ENCODE measurements at regions not wholly inside any gene's neighbourhood (a gene's known extent, or its start where the extent isn't known, plus 50 kb on each side); places are given as distances from the start of the nearest gene placed in this dataset.
"Not testable (repeated sequence)": the region's sequence is repeated elsewhere in the genome, so short reads cannot be mapped to it uniquely, and the experiment has no call there.

GRCh38 chr14:34050606-34051005, 99.7 kb upstream of the EGLN3 start:
- Histone ChIP-seq H3K27me3 (ENCODE audit: control insufficient read depth, insufficient read depth, low read length) (no peaks in the 10 kb centered on the region), H3K9me3 (ENCODE audit: control insufficient read depth in 2 of 3, insufficient read depth in 1 of 3, low read length in 3 of 3) (no peaks in the 10 kb centered on the region), H3K4me1 (ENCODE audit: control insufficient read depth in 2 of 3, insufficient read depth in 2 of 3, low read depth in 1 of 3, low read length in 3 of 3) (no peaks in the 10 kb centered on the region), H3K9ac (ENCODE audit: low read length in 3 of 3) (no peak overlapping the region), H3K36me3 (ENCODE audit: control insufficient read depth in 2 of 3, insufficient read depth in 3 of 3, low read length in 3 of 3) (no peaks in the 10 kb centered on the region), H3K4me3 (ENCODE audit: low read length in 3 of 3) (no peak overlapping the region), H3K27ac (ENCODE audit: low read depth in 2 of 2, low read length in 2 of 2) (no peak overlapping the region)
- FAIRE-seq (no peak), DNase-seq (no peak)
- TF ChIP-seq, protein P1, sequence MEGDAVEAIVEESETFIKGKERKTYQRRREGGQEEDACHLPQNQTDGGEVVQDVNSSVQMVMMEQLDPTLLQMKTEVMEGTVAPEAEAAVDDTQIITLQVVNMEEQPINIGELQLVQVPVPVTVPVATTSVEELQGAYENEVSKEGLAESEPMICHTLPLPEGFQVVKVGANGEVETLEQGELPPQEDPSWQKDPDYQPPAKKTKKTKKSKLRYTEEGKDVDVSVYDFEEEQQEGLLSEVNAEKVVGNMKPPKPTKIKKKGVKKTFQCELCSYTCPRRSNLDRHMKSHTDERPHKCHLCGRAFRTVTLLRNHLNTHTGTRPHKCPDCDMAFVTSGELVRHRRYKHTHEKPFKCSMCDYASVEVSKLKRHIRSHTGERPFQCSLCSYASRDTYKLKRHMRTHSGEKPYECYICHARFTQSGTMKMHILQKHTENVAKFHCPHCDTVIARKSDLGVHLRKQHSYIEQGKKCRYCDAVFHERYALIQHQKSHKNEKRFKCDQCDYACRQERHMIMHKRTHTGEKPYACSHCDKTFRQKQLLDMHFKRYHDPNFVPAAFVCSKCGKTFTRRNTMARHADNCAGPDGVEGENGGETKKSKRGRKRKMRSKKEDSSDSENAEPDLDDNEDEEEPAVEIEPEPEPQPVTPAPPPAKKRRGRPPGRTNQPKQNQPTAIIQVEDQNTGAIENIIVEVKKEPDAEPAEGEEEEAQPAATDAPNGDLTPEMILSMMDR (IDR thresholded peaks at IDR 0.05; ENCODE audit: borderline replicate concordance, extremely low read depth, insufficient read depth), result no peak
- intact Hi-C loops (cut with DNase I), result no loop called here

DNA sequence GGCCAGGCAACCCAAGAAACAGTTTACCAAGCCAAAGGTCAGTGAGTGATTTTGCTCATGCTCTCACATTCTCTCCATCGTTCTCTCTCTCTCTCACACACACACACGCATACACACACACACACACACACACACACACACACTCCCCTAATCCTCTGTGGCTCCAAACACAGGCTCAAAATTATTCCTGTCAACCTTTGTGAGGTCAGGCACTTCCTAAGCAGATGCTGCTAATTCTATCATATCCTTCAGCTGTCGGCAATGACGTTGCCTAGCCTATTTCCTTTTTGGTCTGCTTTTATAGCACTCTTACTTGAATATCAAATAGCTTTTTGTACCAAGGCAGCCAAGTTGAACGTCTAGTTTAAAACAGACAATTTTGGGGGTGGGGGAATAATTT, 98.9 kb upstream of the EGLN3 start:
- H3K36me3 ChIP-seq (ENCODE audit: control insufficient read depth in 2 of 3, insufficient read depth in 3 of 3, low read length in 3 of 3), result no peaks in the 10 kb centered on the region
- H3K4me1 ChIP-seq (ENCODE audit: control insufficient read depth in 2 of 3, insufficient read depth in 2 of 3, low read depth in 1 of 3, low read length in 3 of 3), result no peaks in the 10 kb centered on the region
- intact Hi-C loops (cut with DNase I), result no loop called here
- H3K9ac ChIP-seq (ENCODE audit: low read length in 3 of 3), result no peak overlapping the region
- FAIRE-seq (no peak), DNase-seq (peak in 1 of 5 donors; percentile 36)
- TF ChIP-seq, protein P1 (IDR thresholded peaks at IDR 0.05; ENCODE audit: borderline replicate concordance, extremely low read depth, insufficient read depth), result no peak
- no peaks in the 10 kb centered on the region for H3K9me3 ChIP-seq (ENCODE audit: control insufficient read depth in 2 of 3, insufficient read depth in 1 of 3, low read length in 3 of 3)
- no peak overlapping the region for H3K4me3 ChIP-seq (ENCODE audit: low read length in 3 of 3)
- no peaks in the 10 kb centered on the region for H3K27me3 ChIP-seq (ENCODE audit: control insufficient read depth, insufficient read depth, low read length)
- H3K27ac ChIP-seq (ENCODE audit: low read depth in 2 of 2, low read length in 2 of 2), result no peak overlapping the region

DNA sequence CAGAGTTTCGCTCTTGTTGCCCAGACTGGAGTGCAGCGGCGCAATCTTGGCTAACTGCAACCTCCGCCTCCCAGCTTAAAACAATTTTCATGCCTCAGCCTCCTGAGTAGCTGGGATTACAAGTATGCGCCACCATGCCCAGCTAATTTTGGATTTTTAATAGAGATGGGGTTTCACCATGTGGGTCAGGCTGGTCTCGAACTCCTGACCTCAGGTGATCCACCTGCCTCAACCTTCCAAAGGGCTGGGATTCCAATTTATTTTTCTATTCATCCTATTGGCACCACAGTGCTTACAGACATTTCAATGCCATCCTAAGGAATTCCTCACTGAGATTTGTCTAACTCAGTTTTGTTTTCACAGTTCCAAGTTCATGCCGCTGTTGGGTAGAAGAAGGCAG, 98.3 kb upstream of the EGLN3 start:
- H3K27ac ChIP-seq (ENCODE audit: low read depth in 2 of 2, low read length in 2 of 2); H3K27me3 ChIP-seq (ENCODE audit: control insufficient read depth, insufficient read depth, low read length); H3K9ac ChIP-seq (ENCODE audit: low read length in 3 of 3); H3K9me3 ChIP-seq (ENCODE audit: control insufficient read depth in 2 of 3, insufficient read depth in 1 of 3, low read length in 3 of 3); H3K36me3 ChIP-seq (ENCODE audit: control insufficient read depth in 2 of 3, insufficient read depth in 3 of 3, low read length in 3 of 3); DNase-seq; H3K4me3 ChIP-seq (ENCODE audit: low read length in 3 of 3); H3K4me1 ChIP-seq (ENCODE audit: control insufficient read depth in 2 of 3, insufficient read depth in 2 of 3, low read depth in 1 of 3, low read length in 3 of 3); intact Hi-C loops (cut with DNase I); FAIRE-seq: not testable (repeated sequence)

DNA sequence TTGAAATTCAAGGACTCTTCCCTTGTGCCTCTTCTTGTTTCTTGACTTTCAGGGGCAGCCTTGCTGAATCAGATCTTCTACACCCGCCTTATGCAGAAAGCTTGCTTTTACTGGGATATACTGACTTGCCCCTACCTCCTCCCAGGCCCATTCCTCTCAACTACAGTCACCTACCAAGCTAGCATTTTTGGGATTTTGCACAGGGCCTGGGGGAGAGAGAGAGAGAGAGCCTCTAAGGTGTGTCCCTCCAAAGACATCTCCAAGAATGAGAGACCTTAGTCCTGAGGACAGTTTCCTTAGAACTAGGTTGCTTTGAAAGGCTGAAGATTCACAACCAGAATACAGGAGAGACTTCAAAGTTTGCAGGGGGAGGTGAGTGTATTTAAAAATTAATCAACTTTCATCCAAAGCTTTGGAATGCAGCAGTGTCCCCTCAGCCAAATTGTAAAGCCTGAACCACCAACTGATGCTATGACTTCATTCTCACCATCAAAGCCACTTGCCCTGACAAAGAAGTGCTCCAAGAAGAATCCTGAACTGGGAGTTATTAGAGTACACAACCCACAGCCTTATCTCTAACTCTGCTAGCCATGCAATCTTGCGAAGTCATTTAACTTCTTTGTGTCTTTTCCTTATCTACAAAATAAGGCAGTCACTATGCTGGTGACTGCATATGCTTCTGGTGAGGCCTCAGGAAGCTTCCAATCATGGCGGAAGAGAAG, 96.1 kb upstream of the EGLN3 start:
- Histone ChIP-seq H3K27ac (ENCODE audit: low read depth in 2 of 2, low read length in 2 of 2) (no peak overlapping the region), H3K4me3 (ENCODE audit: low read length in 3 of 3) (no peak overlapping the region), H3K9ac (ENCODE audit: low read length in 3 of 3) (no peak overlapping the region), H3K4me1 (ENCODE audit: control insufficient read depth in 2 of 3, insufficient read depth in 2 of 3, low read depth in 1 of 3, low read length in 3 of 3) (no peaks in the 10 kb centered on the region), H3K36me3 (ENCODE audit: control insufficient read depth in 2 of 3, insufficient read depth in 3 of 3, low read length in 3 of 3) (no peaks in the 10 kb centered on the region), H3K27me3 (ENCODE audit: control insufficient read depth, insufficient read depth, low read length) (no peaks in the 10 kb centered on the region), H3K9me3 (ENCODE audit: control insufficient read depth in 2 of 3, insufficient read depth in 1 of 3, low read length in 3 of 3) (no peaks in the 10 kb centered on the region)
- TF ChIP-seq, protein P1 (IDR thresholded peaks at IDR 0.05; ENCODE audit: borderline replicate concordance, extremely low read depth, insufficient read depth), result no peak
- intact Hi-C loops (cut with DNase I), result no loop called here
- DNase-seq (no peak), FAIRE-seq (no peak)
